GF-D8 (cell line): ENCODE measurements at regions not wholly inside any gene's neighbourhood (a gene's known extent, or its start where the extent isn't known, plus 50 kb on each side); places are given as distances from the start of the nearest gene placed in this dataset.
"Not testable (repeated sequence)": the region's sequence is repeated elsewhere in the genome, so short reads cannot be mapped to it uniquely, and the experiment has no call there.

Source experiments
- DNase-seq: peaks from one replicate; lab custom pipeline; 2025; lab: John Stamatoyannopoulos, UW

GRCh38 chr7:29703830-29704229 lies 102.5 kb upstream of the WIPF3 start:
- DNase-seq: not testable (repeated sequence)

DNA sequence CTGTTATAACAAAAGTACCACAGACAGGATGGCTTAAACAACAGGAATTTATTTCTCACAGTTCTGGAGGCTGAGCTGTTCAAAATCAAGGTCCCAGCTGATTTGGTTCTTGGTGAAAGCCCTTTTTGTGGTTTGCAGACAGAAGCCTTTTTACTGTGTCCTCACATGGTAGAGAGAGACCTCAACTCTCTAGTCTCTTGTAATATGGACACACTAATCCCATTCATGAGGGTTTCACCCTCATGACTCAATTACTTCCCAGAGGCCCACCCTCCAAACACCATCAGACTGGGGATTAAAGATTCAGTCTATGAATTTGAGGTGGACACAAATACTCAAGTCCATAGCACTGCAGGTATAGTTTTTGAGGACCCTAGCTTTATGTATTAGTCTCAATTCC lies 97.3 kb upstream of the WIPF3 start:
- not testable (repeated sequence) for DNase-seq

DNA sequence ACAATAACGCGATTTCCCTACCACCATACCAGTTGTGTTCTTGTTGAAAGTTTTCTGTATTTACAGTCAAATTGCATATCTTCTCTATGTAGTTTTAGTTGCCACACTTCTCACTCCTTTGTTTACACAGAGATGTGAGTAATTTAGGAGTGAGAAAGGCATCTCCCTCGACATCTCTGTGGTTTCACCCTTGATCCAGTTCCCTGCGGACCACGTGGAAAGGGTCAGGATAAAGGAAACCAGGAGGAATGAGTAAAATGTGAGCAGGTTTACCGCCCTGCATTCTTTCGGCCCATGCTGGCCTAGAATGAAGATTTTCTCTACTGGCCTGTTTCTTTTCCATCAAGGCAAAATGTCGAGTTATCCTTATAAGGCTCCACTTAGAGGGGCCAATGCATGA lies 83.2 kb upstream of the WIPF3 start:
- DNase-seq: not testable (repeated sequence)

DNA sequence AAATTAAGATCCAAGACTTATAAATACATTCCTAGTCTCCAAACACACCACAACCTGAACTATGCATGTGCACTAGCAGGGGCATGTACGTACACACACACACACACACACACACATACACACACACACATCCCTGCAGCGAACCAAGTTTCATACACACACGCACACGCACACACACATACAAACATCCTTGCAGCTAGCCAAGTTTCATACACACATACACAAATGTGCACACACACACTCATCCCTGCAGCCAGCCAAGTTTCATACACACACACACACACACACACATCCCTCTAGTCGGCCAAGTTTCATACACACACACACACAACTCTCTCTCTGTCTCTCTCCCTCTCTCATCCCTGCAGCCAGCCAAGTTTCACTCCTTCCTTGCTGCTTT lies 82.7 kb upstream of the WIPF3 start:
- no peak for DNase-seq

- not testable (repeated sequence) for DNase-seq
Measured at GRCh38 chr7:29729534-29730165, 76.7 kb upstream of the WIPF3 start.

DNA sequence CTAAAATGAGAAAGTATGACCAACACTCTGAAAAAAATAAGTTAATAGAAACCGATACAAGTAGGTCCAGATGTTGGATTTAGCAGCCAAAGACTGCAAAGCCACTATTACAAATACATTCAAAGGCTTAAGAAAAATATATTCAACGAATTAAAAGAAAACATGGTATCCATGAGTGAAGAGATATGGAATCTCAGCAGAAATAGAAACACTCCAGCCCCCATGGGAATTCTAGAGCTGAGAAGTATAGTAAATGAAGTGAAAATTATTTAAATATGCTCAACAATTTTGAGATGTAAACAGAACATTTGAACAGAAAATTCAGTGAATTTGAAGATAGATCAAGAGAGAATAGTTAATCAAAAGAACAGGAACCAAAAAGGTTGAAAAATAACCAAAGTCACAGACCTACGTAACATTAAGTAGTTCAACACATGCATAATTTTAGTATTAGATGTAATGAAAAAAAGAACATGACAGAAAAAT lies 72.0 kb upstream of the WIPF3 start:
- no peak for DNase-seq

DNA sequence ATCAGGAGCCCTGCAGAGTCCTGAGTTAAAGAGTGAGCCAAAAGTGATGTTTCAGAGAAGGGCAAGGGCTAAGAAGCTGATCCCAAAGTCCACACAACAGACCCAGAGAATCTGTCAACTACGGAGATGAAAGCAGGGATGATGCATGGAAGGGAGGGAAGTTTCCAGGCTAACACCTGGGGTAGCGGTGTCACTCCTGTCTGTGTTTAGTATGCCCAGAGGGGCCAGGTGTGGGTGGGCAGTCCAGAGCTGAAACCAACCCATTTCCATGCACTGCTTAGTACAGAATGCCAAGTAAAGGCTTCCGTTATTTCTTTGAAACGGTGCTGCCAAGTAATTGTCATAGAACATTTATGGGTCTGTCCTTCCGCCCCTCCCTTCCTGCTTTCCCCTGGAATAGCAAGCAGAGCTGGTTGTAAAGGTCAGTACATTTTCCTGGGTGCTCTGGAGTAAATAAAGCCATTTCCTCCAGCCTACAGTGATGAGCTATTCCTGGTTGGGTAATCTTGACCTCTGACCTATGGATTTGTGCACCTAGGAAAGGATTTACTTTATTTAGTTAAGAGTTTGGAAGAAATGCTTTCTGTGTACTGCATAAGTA lies 58.6 kb upstream of the WIPF3 start:
- DNase-seq: not testable (repeated sequence)

GRCh38 chr7:29748286-29749099 lies 57.8 kb upstream of the WIPF3 start:
- peak; percentile 49 for DNase-seq

DNA sequence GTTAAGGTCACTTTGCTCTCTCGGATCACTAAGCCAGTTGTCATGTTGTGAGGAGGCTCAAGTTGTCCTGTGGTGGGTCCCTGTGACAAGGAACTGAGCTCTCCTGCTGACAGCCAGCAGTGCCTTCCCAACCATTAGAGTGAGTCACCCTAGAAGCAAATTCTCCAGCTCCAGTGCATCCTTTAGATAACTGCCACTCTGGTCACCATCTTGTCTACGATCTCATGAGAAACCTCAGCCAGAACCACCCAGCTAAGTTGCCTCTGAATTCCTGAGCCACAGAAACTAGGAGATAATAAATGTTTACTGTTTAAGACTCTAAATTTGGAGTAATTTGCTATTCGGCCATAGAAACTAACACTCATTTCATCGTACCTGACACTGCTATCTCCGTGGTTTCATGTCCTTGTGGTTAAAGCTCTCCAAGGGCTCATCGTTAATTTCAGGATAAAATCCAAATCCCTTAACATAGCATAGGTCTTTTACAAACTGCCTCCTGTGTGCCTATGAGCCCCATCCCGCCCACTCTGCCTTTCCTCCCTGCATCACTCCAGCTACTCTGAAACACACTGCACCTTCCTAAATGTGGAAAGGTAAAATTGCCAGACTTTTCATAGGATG lies 56.5 kb upstream of the WIPF3 start:
- DNase-seq: no peak

DNA sequence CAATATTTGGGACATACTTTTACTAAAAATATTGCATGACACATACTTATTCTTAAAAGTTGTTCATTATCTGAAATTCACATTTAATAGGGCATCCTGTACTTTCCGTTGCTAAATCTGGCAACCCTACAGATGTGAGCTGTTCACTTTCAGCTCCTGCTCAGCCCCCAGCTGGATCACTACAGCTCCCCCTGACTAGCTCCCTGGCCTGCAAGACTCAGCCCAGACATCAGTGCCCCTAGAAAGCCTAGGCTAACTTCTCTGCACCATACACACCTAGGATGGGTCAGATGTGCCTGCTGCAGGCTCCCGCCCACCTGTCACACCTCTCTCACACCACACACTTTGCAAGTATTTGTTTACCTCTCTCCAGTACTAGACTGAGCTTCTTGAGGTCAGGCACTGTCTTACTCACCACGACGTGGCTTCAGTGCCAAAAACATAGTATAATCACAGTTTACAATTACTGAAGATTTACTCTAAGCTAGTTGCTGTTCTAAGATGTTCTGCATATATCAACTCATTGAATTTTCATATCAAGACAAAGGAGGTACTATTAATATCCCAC lies 55.9 kb upstream of the WIPF3 start:
- DNase-seq: not testable (repeated sequence)

GRCh38 chr7:29751012-29751411 lies 55.3 kb upstream of the WIPF3 start:
- not testable (repeated sequence) for DNase-seq

DNA sequence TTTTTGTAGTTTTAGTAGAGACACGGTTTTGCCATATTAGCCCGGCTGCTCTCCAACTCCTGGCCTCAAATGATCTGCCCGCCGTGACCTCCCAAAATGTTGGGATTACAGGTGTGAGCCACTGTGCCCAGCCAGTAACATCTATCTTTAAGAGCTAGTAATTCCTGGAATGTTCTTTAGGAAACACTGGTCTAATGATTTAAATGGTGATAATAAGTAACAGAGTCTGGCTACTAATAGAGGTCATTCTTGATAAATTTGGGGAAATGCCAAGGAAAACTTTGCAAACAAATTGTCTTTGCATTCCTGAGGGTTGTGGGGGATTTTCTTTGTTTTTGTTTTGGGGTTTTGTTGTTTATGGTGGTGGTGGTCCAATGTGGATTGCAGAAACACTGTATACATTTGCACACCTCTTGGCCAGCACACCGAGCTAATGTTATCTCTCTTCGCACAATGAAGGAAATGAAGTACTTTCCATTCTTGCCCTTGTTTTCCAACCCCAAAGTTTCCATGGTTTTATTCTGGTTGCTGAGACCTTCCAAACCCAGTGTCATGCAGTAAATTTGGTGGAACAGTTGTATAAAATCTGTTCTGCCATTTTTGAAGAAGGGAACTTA lies 51.3 kb upstream of the WIPF3 start:
- no peak for DNase-seq
